PC-3 (cell line): ENCODE measurements at regions not wholly inside any gene's neighbourhood (a gene's known extent, or its start where the extent isn't known, plus 50 kb on each side); places are given as distances from the start of the nearest gene placed in this dataset.

Source experiments
- ATAC-seq: fragments of 200-7000 bp; cut with Tn5 transposase; 2 replicates; pipeline ENCODE4 v1.9.1; 2020; ENCODE audit warnings: mild to moderate bottlenecking, moderate library complexity
- BruUV-seq: library from RNA; stranded (reverse); fragments of 400-500 nt; replicated peaks from 2 replicates; lab custom pipeline; 2021; lab: Mats Ljungman, UMichigan
- CTCF ChIA-PET: fragments of 300-600 bp; sonication (Branson Sonifier 250); formaldehyde crosslinking; loops from one replicate; lab custom pipeline; 2022; ENCODE audit warnings: antibody characterized with exemption; lab: Charles Lee
- POLR2A ChIA-PET: fragments of 300-600 bp; sonication (Branson Sonifier 250); formaldehyde crosslinking; loops from one replicate; lab custom pipeline; 2022; ENCODE audit warnings: antibody characterized with exemption; ENCODE audit not compliant: unreplicated experiment; lab: Charles Lee
- DNase-seq: peaks from one replicate; pipeline ENCODE4 v3.0.0-alpha.2; 2015
- H2AFZ ChIP-seq: fragments of 300-600 bp; sonication (generic); 2 replicates; pipeline ENCODE4 v1.6.0; 2016; ENCODE audit warnings: antibody characterized with exemption, low read length
- H3F3A ChIP-seq: fragments of 300-600 bp; sonication (generic); one replicate; pipeline ENCODE4 v1.6.0; 2017; ENCODE audit warnings: antibody characterized with exemption, low read length, control low read depth, mild to moderate bottlenecking; ENCODE audit not compliant: unreplicated experiment
- H3K27ac ChIP-seq: fragments of 300-600 bp; sonication (generic); 2 replicates; pipeline ENCODE4 v1.5.1; 2016; ENCODE audit warnings: mild to moderate bottlenecking, low read length
- H3K27me3 ChIP-seq: fragments of 300-600 bp; sonication (generic); 2 replicates; pipeline ENCODE4 v1.6.1; 2016; ENCODE audit warnings: low read length, mixed read lengths
- H3K36me3 ChIP-seq: fragments of 300-600 bp; sonication (generic); 2 replicates; pipeline ENCODE4 v1.6.1; 2016; ENCODE audit warnings: low read depth, mixed run types, low read length, mixed read lengths
- H3K4me1 ChIP-seq: fragments of 300-600 bp; sonication (generic); 2 replicates; pipeline ENCODE4 v1.5.1; 2016; ENCODE audit warnings: low read length; ENCODE audit not compliant: insufficient read depth
- H3K4me2 ChIP-seq: fragments of 300-600 bp; sonication (generic); 2 replicates; pipeline ENCODE4 v1.6.0; 2016; ENCODE audit warnings: low read length
- H3K4me3 ChIP-seq: fragments of 300-600 bp; sonication (generic); 2 replicates; pipeline ENCODE4 v1.5.1; 2016; ENCODE audit warnings: mild to moderate bottlenecking, low read length, mixed read lengths
- H3K79me2 ChIP-seq: fragments of 300-600 bp; sonication (generic); 2 replicates; pipeline ENCODE4 v1.6.1; 2017; ENCODE audit warnings: low read length, mixed read lengths
- H3K9ac ChIP-seq: fragments of 300-600 bp; sonication (generic); 2 replicates; pipeline ENCODE4 v1.6.0; 2016; ENCODE audit warnings: mild to moderate bottlenecking, low read length
- H3K9me2 ChIP-seq: fragments of 300-600 bp; sonication (generic); replicated peaks from 2 replicates; pipeline ENCODE4 v1.6.1; 2016; ENCODE audit warnings: mixed run types, low read length, mixed read lengths
- H3K9me3 ChIP-seq: fragments of 300-600 bp; sonication (generic); 2 replicates; pipeline ENCODE4 v1.6.1; 2016; ENCODE audit warnings: low read length, mixed read lengths
- H4K20me1 ChIP-seq: fragments of 300-600 bp; sonication (generic); 2 replicates; pipeline ENCODE4 v1.6.1; 2016; ENCODE audit warnings: low read length, mixed read lengths
- CTCF ChIP-seq: fragments of 300-600 bp; sonication (generic); conservative IDR thresholded peaks from 2 replicates; pipeline ENCODE4 v1.5.1; 2017; ENCODE audit warnings: antibody characterized with exemption, low read depth, mild to moderate bottlenecking, low read length
- EZH2 ChIP-seq: fragments of 300-600 bp; sonication (generic); IDR thresholded peaks from one replicate; pipeline ENCODE4 v1.6.1; 2017; ENCODE audit warnings: antibody characterized with exemption, mild to moderate bottlenecking, low read length; ENCODE audit not compliant: unreplicated experiment
- EZH2phosphoT487 ChIP-seq: fragments of 300-600 bp; sonication (generic); IDR thresholded peaks from 2 replicates; pipeline ENCODE4 v1.6.1; 2018; ENCODE audit warnings: mild to moderate bottlenecking, antibody characterized with exemption, low read length, borderline replicate concordance
- intact Hi-C: fragments of 100-400 bp; cut with micrococcal nuclease; formaldehyde crosslinking; loops from 2 replicates; pipeline ENCODE4 v1.9.0; 2023

DNA sequence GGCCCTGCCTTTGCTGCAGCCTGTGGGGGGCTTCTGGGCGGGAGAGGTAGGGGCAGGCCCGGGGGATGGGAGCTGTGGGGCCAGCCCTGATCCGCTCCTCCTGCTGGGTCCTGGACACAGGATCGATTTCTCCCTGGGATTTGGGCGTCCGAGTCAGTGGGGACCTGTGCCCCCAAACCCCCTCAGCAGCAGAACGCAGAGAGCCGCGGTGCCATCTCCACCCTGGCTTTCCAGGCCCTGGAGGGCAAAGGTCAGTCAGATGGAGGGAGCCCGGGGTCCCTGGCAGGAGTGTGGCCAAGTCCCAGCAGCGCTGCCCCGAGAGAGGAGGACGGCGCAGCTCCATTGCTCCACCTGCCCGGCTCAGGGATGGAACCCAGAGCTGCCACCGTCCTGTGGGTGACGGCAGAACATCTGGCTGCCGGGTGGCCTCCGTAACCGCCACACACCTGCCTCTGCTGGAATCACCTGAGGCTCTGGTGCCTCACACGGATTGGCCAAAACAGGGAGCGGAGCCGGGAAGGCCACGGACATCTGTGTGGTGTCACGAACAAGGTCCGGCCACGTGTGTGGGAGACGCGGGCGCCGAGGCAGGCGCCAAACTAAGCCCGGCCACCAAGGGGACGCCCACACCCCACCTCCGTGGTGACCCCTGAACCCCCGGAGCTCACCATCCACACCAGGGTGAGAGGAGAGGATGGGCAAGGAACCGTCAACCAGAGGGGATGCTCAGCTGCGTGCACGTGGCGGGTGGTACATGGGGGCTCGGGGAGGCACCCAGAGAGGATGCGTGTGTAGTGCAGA is 80.3 kb upstream of the FBRSL1 start:
- TF ChIP-seq CTCF (no peak), EZH2phosphoT487 (no peak), EZH2 (no peak)
- ATAC-seq (no peak), DNase-seq (no peak)
- no peak overlapping the region for H3K4me2 ChIP-seq
- H3K9me2 ChIP-seq = no peaks in the 10 kb centered on the region
- no peaks in the 10 kb centered on the region for H3F3A ChIP-seq
- H2AFZ ChIP-seq = no peak overlapping the region
- no peak overlapping the region for H3K27ac ChIP-seq
- CTCF ChIA-PET = no interaction called here
- no peak overlapping the region for H3K4me3 ChIP-seq
- H3K27me3 ChIP-seq = peaks cover 7% of the 10 kb centered on the region
- no peaks in the 10 kb centered on the region for H3K36me3 ChIP-seq
- H3K9me3 ChIP-seq = no peaks in the 10 kb centered on the region
- no peaks in the 10 kb centered on the region for H3K4me1 ChIP-seq
- H3K9ac ChIP-seq = no peak overlapping the region
- intact Hi-C loops = no loop called here
- no TSS peak for BruUV-seq
- H3K79me2 ChIP-seq = no peaks in the 10 kb centered on the region
- no peaks in the 10 kb centered on the region for H4K20me1 ChIP-seq
- POLR2A ChIA-PET = no interaction called here

DNA sequence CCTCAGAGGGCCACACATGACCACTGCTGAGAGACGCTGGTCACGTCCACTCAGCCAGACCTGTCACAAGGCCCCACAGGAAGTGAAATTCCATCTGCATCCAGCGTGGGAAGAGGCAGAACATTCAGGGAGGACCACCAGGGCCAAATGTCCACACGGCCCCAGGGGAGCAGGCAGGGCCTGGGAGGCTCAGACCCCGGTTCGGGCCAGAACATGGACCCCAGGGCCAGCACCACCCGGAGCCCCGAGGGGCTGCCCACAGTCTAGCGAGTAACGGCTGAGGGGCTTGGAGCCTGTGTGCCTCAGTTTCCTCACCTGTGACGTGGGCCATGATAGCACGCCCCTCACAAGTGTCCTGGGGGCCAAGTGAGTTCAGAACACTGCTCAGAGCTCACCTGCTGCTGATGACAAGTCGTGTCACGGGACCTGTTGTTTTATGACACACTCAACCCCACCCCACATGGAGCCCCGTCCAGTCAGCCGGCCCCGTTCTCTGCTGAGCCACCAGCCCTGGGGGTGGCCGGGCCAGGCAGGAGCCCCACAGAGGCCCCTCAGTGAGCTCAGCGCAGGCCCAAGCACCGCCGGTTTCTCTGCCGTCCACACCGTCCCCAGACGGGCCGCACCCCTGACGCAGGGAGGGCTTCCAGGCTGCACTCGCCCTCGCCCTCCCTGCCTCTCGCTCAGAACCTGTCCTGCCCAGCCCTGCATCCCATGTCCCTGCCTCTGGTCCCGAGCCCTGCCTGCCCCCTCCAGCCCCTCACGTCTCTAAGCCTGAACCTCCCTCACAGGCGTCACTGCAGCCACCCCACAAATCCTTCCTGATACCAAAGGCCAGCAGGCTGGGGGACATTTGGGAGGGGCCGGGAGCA is 79.5 kb upstream of the GALNT9 start:
- CTCF ChIA-PET = no interaction called here
- no peak overlapping the region for H3K4me2 ChIP-seq

More for the DNA sequence above, 79.5 kb upstream of the GALNT9 start:
- no TSS peak for BruUV-seq
- H2AFZ ChIP-seq = no peak overlapping the region
- no peak overlapping the region for H3K4me3 ChIP-seq
- H3K27me3 ChIP-seq = peaks cover 15% of the 10 kb centered on the region
- DNase-seq (no peak), ATAC-seq (no peak)
- H3K27ac ChIP-seq = no peak overlapping the region
- H4K20me1 ChIP-seq = no peaks in the 10 kb centered on the region
- POLR2A ChIA-PET = no interaction called here
- H3F3A ChIP-seq = no peaks in the 10 kb centered on the region
- H3K9ac ChIP-seq = no peak overlapping the region
- H3K9me3 ChIP-seq = no peaks in the 10 kb centered on the region
- no peaks in the 10 kb centered on the region for H3K4me1 ChIP-seq
- H3K9me2 ChIP-seq = no peaks in the 10 kb centered on the region
- intact Hi-C loops = no loop called here
- TF ChIP-seq EZH2 (no peak), CTCF (no peak), EZH2phosphoT487 (no peak)
- H3K79me2 ChIP-seq = no peaks in the 10 kb centered on the region
- H3K36me3 ChIP-seq = no peaks in the 10 kb centered on the region
